ENCODE measurements at regions not wholly inside any gene's neighbourhood (a gene's known extent, or its start where the extent isn't known, plus 50 kb on each side); places are given as distances from the start of the nearest gene placed in this dataset.

GRCh38 chrX:30949554-30949953, 60.5 kb upstream of the TAB3 start:
- DNase-seq = no peak

GRCh38 chrX:30948626-30949025, 59.6 kb upstream of the TAB3 start:
- DNase-seq = no peak

GRCh38 chrX:30948051-30948450, 59.0 kb upstream of the TAB3 start:
- DNase-seq = no peak

GRCh38 chrX:30943984-30944383, 54.9 kb upstream of the TAB3 start:
- DNase-seq = no peak

- no peak for DNase-seq
These were observed 52.8 kb upstream of the TAB3 start for GRCh38 chrX:30941898-30942297.

GRCh38 chrX:30939928-30940327, 50.9 kb upstream of the TAB3 start:
- DNase-seq = no peak
